B cell (primary cell): ENCODE measurements at regions not wholly inside any gene's neighbourhood (a gene's known extent, or its start where the extent isn't known, plus 50 kb on each side); places are given as distances from the start of the nearest gene placed in this dataset.

Source experiments
- ATAC-seq: fragments of 200-7000 bp; cut with Tn5 transposase; one replicate; pipeline ENCODE4 v1.10.0; 2021; ENCODE audit warnings: low read depth, mild to moderate bottlenecking, moderate number of reproducible peaks, moderate library complexity
- CTCF ChIA-PET: fragments of 350-600 bp; sonication (Branson Sonifier 250); formaldehyde crosslinking; loops from one replicate; lab custom pipeline; 2021; ENCODE audit warnings: antibody characterized with exemption, inconsistent platforms; lab: Charles Lee
- POLR2A ChIA-PET: fragments of 350-600 bp; sonication (Branson Sonifier 250); formaldehyde crosslinking; loops from one replicate; lab custom pipeline; 2021; ENCODE audit warnings: antibody characterized with exemption; lab: Charles Lee
- DNase-seq: peaks from one replicate; pipeline ENCODE4 v3.0.0; 2013
- H2AFZ ChIP-seq: 2 replicates; pipeline ENCODE4 v1.6.1; 2012; ENCODE audit warnings: mild to moderate bottlenecking, low read depth, low read length; ENCODE audit not compliant: insufficient read depth, poor library complexity, severe bottlenecking
- H3K27ac ChIP-seq, 2 donors: 1 replicate in 1 of 2; 2 replicates in 1 of 2; pipeline ENCODE4 v1.5.1; 2012 to 2013; ENCODE audit warnings: low read length in 2 of 2, mild to moderate bottlenecking in 2 of 2, moderate library complexity in 1 of 2
- H3K27me3 ChIP-seq, 4 experiments: fragments of 200-600 bp in 1 of 4; sonication (generic) in 1 of 4; replicated peaks in 1 of 4; 1 replicate in 2 of 4; 2 replicates in 2 of 4; pipeline versions ENCODE4 v1.6.1 to v1.7.0; 2013 to 2016; ENCODE audit warnings: low read length in 3 of 4, mild to moderate bottlenecking in 2 of 4, mixed read lengths in 1 of 4, moderate library complexity in 1 of 4; ENCODE audit not compliant: insufficient read depth in 4 of 4, control insufficient read depth in 3 of 4; ENCODE audit errors: control extremely low read depth in 1 of 4
- H3K36me3 ChIP-seq, 2 experiments: replicated peaks in 1 of 2; 1 replicate in 1 of 2; 2 replicates in 1 of 2; pipeline versions ENCODE4 v1.6.1 to v1.7.1; 2013; ENCODE audit warnings: low read length in 1 of 2; ENCODE audit not compliant: insufficient read depth in 2 of 2, control insufficient read depth in 1 of 2; ENCODE audit errors: control extremely low read depth in 1 of 2, extremely low read depth in 1 of 2
- H3K4me1 ChIP-seq, 2 donors: fragments of 200-600 bp in 1 of 2; sonication (generic) in 1 of 2; 1 replicate in 1 of 2; 2 replicates in 1 of 2; pipeline versions ENCODE4 v1.5.1 to v1.6.1; 2013 to 2017; ENCODE audit warnings: low read length in 2 of 2; ENCODE audit not compliant: control insufficient read depth in 2 of 2, insufficient read depth in 2 of 2
- H3K4me2 ChIP-seq: replicated peaks from 2 replicates; pipeline ENCODE3; 2012; ENCODE audit warnings: mild to moderate bottlenecking, low read depth, low read length; ENCODE audit not compliant: poor library complexity, severe bottlenecking
- H3K4me3 ChIP-seq, 5 experiments: fragments of 200-600 bp in 1 of 5; sonication (generic) in 1 of 5; 1 replicate in 3 of 5; 2 replicates in 2 of 5; pipeline versions ENCODE4 v1.5.1 to v1.7.0; 2011 to 2016; ENCODE audit warnings: low read length in 4 of 5, mild to moderate bottlenecking in 4 of 5, low read depth in 2 of 5, control low read depth in 1 of 5, moderate library complexity in 1 of 5; ENCODE audit not compliant: insufficient read depth in 1 of 5; ENCODE audit errors: control extremely low read depth in 1 of 5, extremely low read depth in 1 of 5
- H3K79me2 ChIP-seq: fragments of 200-600 bp; sonication (generic); one replicate; pipeline ENCODE4 v1.6.0; 2016; ENCODE audit warnings: low read length; ENCODE audit not compliant: control insufficient read depth, insufficient read depth
- H3K9ac ChIP-seq: fragments of 200-600 bp; sonication (generic); 2 replicates; pipeline ENCODE4 v1.6.1; 2017; ENCODE audit warnings: mild to moderate bottlenecking, low read length, moderate library complexity
- H3K9me3 ChIP-seq, 3 donors: one replicate each; pipeline versions ENCODE4 v1.6.1 to v1.7.1; 2013; ENCODE audit warnings: low read length in 2 of 3; ENCODE audit not compliant: control insufficient read depth in 2 of 3, insufficient read depth in 1 of 3; ENCODE audit errors: control extremely low read depth in 1 of 3
- H4K20me1 ChIP-seq: 2 replicates; pipeline ENCODE4 v1.6.0; 2012; ENCODE audit warnings: mild to moderate bottlenecking, low read length; ENCODE audit not compliant: insufficient read depth, control insufficient read depth, poor library complexity, severe bottlenecking
- H3K27ac Mint-ChIP-seq: one replicate; pipeline ENCODE4 v1.8.0; 2021; ENCODE audit warnings: mixed read lengths
- H3K27me3 Mint-ChIP-seq: one replicate; pipeline ENCODE4 v1.8.0; 2021; ENCODE audit warnings: mixed read lengths
- H3K4me1 Mint-ChIP-seq: one replicate; pipeline ENCODE4 v1.8.0; 2021; ENCODE audit warnings: mixed read lengths
- H3K4me3 Mint-ChIP-seq: one replicate; pipeline ENCODE4 v1.8.0; 2021; ENCODE audit warnings: mixed read lengths
- H3K9me3 Mint-ChIP-seq: one replicate; pipeline ENCODE4 v1.8.0; 2022; ENCODE audit warnings: mixed read lengths; ENCODE audit not compliant: insufficient read depth
- EZH2 ChIP-seq: IDR thresholded peaks from 2 replicates; pipeline ENCODE4 v1.6.1; 2012; ENCODE audit warnings: borderline replicate concordance, low read depth, mild to moderate bottlenecking, moderate library complexity, low read length; ENCODE audit not compliant: insufficient read depth, poor library complexity, severe bottlenecking
- WGBS: methylation state at CpG from one replicate; pipeline ENCODE4 v1.1.5; 2013; ENCODE audit warnings: missing lambda C conversion rate; ENCODE audit not compliant: insufficient coverage; 5-methylcytosine and 5-hydroxymethylcytosine counted together
- intact Hi-C: fragments of 100-400 bp; cut with micrococcal nuclease; formaldehyde crosslinking; loops from one replicate; pipeline ENCODE4 v1.10.0; 2022
- TF ChIP-seq, protein P1 (sequence below): fragments of 200-600 bp; IDR thresholded peaks from one replicate; pipeline ENCODE4 v1.8.0; 2022; ENCODE audit warnings: antibody characterized with exemption, mild to moderate bottlenecking

DNA sequence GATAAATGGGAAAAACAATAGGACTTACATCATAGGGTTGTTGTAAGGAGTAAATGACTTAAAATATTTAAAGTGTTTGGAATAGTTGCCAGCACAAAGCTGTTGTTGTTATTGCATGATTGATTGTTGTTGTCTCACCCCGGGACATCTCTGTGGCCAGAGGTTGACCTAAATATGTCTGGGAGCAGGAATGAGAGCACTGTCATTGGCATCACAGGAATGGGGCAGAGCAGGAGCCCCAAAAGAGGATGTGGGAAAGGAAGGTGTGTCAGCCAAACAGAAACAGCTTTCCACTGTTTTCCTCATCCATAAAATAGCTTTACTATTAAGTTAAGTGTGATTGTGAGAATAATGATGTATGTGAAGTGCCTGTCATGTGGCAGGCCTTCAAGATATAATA is 121.6 kb downstream of the TMEM168 start:
- no peaks in the 10 kb centered on the region for H3K36me3 ChIP-seq
- TF ChIP-seq, protein P1, sequence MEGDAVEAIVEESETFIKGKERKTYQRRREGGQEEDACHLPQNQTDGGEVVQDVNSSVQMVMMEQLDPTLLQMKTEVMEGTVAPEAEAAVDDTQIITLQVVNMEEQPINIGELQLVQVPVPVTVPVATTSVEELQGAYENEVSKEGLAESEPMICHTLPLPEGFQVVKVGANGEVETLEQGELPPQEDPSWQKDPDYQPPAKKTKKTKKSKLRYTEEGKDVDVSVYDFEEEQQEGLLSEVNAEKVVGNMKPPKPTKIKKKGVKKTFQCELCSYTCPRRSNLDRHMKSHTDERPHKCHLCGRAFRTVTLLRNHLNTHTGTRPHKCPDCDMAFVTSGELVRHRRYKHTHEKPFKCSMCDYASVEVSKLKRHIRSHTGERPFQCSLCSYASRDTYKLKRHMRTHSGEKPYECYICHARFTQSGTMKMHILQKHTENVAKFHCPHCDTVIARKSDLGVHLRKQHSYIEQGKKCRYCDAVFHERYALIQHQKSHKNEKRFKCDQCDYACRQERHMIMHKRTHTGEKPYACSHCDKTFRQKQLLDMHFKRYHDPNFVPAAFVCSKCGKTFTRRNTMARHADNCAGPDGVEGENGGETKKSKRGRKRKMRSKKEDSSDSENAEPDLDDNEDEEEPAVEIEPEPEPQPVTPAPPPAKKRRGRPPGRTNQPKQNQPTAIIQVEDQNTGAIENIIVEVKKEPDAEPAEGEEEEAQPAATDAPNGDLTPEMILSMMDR, result no peak
- TF ChIP-seq EZH2, result no peak
- Mint-ChIP-seq H3K4me1 (no peaks in the 10 kb centered on the region), H3K27me3 (peaks cover 3% of the 10 kb centered on the region), H3K9me3 (no peaks in the 10 kb centered on the region), H3K27ac (no peak overlapping the region), H3K4me3 (no peak overlapping the region)
- no peak overlapping the region for H3K4me3 ChIP-seq
- no peak overlapping the region for H3K9ac ChIP-seq
- no peak overlapping the region for H3K4me2 ChIP-seq
- H3K4me1 ChIP-seq, result no peaks in the 10 kb centered on the region
- H3K27me3 ChIP-seq, result no peaks in the 10 kb centered on the region
- no peak overlapping the region for H2AFZ ChIP-seq
- ChIA-PET POLR2A (no interaction called here), CTCF (no interaction called here)
- no peaks in the 10 kb centered on the region for H3K9me3 ChIP-seq
- no peaks in the 10 kb centered on the region for H4K20me1 ChIP-seq
- no peak overlapping the region for H3K27ac ChIP-seq
- WGBS, result 90% methylated on average over 1 of the region's 1 CpG
- ATAC-seq (no peak), DNase-seq (no peak)
- no peaks in the 10 kb centered on the region for H3K79me2 ChIP-seq
- intact Hi-C loops, result no loop called here

DNA sequence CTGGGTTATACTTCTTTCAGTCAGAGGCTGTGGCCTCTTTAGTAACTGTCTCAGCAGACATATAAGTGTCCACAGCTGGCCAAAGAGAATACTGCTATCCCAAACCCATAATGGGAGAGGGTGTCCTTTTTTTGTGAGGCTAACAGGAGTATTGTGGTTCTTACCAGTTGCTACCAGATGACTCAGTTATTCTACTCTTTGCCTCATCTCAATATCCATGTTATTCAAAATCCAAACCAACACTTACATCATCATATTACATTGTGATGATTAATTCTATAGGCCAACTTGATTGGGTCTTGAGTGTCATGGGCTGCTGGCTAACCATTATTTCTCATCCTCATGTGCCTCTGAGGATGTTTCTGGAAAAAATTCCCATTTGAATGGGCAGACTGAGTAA is 120.9 kb downstream of the TMEM168 start:
- H3K27ac ChIP-seq, result no peak overlapping the region
- H3K27me3 ChIP-seq, result no peaks in the 10 kb centered on the region
- H3K4me1 ChIP-seq, result no peaks in the 10 kb centered on the region
- Mint-ChIP-seq H3K9me3 (no peaks in the 10 kb centered on the region), H3K27ac (no peak overlapping the region), H3K4me1 (no peaks in the 10 kb centered on the region), H3K27me3 (peaks cover 6% of the 10 kb centered on the region), H3K4me3 (no peak overlapping the region)
- no peak overlapping the region for H2AFZ ChIP-seq
- intact Hi-C loops, result no loop called here
- ChIA-PET POLR2A (no interaction called here), CTCF (no interaction called here)
- H3K79me2 ChIP-seq, result no peaks in the 10 kb centered on the region
- DNase-seq, result no peak
- H3K4me2 ChIP-seq, result no peak overlapping the region
- H4K20me1 ChIP-seq, result no peaks in the 10 kb centered on the region
- TF ChIP-seq, protein P1, result no peak
- TF ChIP-seq EZH2, result no peak
- no peaks in the 10 kb centered on the region for H3K36me3 ChIP-seq
- no peak overlapping the region for H3K4me3 ChIP-seq
- H3K9me3 ChIP-seq, result no peaks in the 10 kb centered on the region
- no peak overlapping the region for H3K9ac ChIP-seq
- no peak for ATAC-seq
